ENCODE measurements at regions not wholly inside any gene's neighbourhood (a gene's known extent, or its start where the extent isn't known, plus 50 kb on each side); places are given as distances from the start of the nearest gene placed in this dataset.
"Not testable (repeated sequence)": the region's sequence is repeated elsewhere in the genome, so short reads cannot be mapped to it uniquely, and the experiment has no call there.

- Histone ChIP-seq H3K4me3 (no peak overlapping the region), H3K4me1 (no peaks in the 10 kb centered on the region), H3K27ac (no peak overlapping the region), H3K9me3 (no peaks in the 10 kb centered on the region), H3K27me3 (no peaks in the 10 kb centered on the region), H3K36me3 (replicated peaks in 1 of 2; ENCODE audit: insufficient read depth in 1 of 2, low read depth in 2 of 2) (no peaks in the 10 kb centered on the region)
- WGBS, 2 donors = 51 to 52% methylated on average over 6 of the region's 6 CpGs
- DNase-seq (no peak), ATAC-seq (no peak)
- TF ChIP-seq CTCF (IDR thresholded peaks at IDR 0.05) = no peak
- TF ChIP-seq POLR2A (IDR thresholded peaks at IDR 0.05) = no peak
- intact Hi-C loops (cut with DNase I) = no loop called here
Observed at GRCh38 chr2:122710049-122710448, 954.6 kb downstream of the TSN start.

GRCh38 chr2:122713800-122714199 lies 958.3 kb downstream of the TSN start:
- H3K9me3 ChIP-seq = no peaks in the 10 kb centered on the region
- H3K27me3 ChIP-seq = no peaks in the 10 kb centered on the region
- 67 to 80% methylated on average over 2 of the region's 2 CpGs for WGBS, 2 donors
- DNase-seq (no peak), ATAC-seq (no peak)
- TF ChIP-seq CTCF (IDR thresholded peaks at IDR 0.05) = no peak
- TF ChIP-seq POLR2A (IDR thresholded peaks at IDR 0.05) = no peak
- H3K27ac ChIP-seq = no peak overlapping the region
- H3K36me3 ChIP-seq (replicated peaks in 1 of 2; ENCODE audit: insufficient read depth in 1 of 2, low read depth in 2 of 2) = no peaks in the 10 kb centered on the region
- H3K4me3 ChIP-seq = no peak overlapping the region
- H3K4me1 ChIP-seq = no peaks in the 10 kb centered on the region
- intact Hi-C loops (cut with DNase I) = no loop called here

GRCh38 chr2:122720822-122721221 lies 965.4 kb downstream of the TSN start:
- intact Hi-C loops (cut with DNase I); H3K36me3 ChIP-seq (replicated peaks in 1 of 2; ENCODE audit: insufficient read depth in 1 of 2, low read depth in 2 of 2); H3K27me3 ChIP-seq; DNase-seq; H3K9me3 ChIP-seq; H3K4me1 ChIP-seq; ATAC-seq; H3K27ac ChIP-seq; H3K4me3 ChIP-seq: not testable (repeated sequence)
- 78 to 86% methylated on average over 3 to 4 of the region's 4 CpGs for WGBS, 2 donors

- H3K4me3 ChIP-seq = no peak overlapping the region
- DNase-seq (no peak), ATAC-seq (no peak)
- no peaks in the 10 kb centered on the region for H3K36me3 ChIP-seq (replicated peaks in 1 of 2; ENCODE audit: insufficient read depth in 1 of 2, low read depth in 2 of 2)
- intact Hi-C loops (cut with DNase I) = no loop called here
- no peak overlapping the region for H3K27ac ChIP-seq
- H3K4me1 ChIP-seq = no peaks in the 10 kb centered on the region
- WGBS, 2 donors = 35 to 48% methylated on average over 4 of the region's 4 CpGs
- TF ChIP-seq POLR2A (IDR thresholded peaks at IDR 0.05) = no peak
- TF ChIP-seq CTCF (IDR thresholded peaks at IDR 0.05) = no peak
- no peaks in the 10 kb centered on the region for H3K9me3 ChIP-seq
- no peaks in the 10 kb centered on the region for H3K27me3 ChIP-seq
Observed at GRCh38 chr2:122734766-122735424, 979.4 kb downstream of the TSN start.

- Histone ChIP-seq H3K27ac (no peak overlapping the region), H3K4me1 (no peaks in the 10 kb centered on the region), H3K4me3 (no peak overlapping the region), H3K27me3 (no peaks in the 10 kb centered on the region), H3K36me3 (replicated peaks in 1 of 2; ENCODE audit: insufficient read depth in 1 of 2, low read depth in 2 of 2) (no peaks in the 10 kb centered on the region), H3K9me3 (no peaks in the 10 kb centered on the region)
- intact Hi-C loops (cut with DNase I) = no loop called here
- DNase-seq (no peak), ATAC-seq (no peak)
- 50 to 55% methylated on average over 3 of the region's 3 CpGs for WGBS, 2 donors
- no peak for TF ChIP-seq CTCF (IDR thresholded peaks at IDR 0.05)
- no peak for TF ChIP-seq POLR2A (IDR thresholded peaks at IDR 0.05)
Observed at GRCh38 chr2:122736279-122736678, 980.8 kb downstream of the TSN start.

All from body of pancreas (tissue), 4 donors.